SK-N-SH (cell line): ENCODE measurements at regions not wholly inside any gene's neighbourhood (a gene's known extent, or its start where the extent isn't known, plus 50 kb on each side); places are given as distances from the start of the nearest gene placed in this dataset.
A peak's percentile ranks its signal among the peaks of the same experiment; 100 is the strongest.

Experiments
- CTCF ChIA-PET: fragments of 300-600, 350-600 bp; formaldehyde crosslinking; extraction: SDS; loops from one replicate; lab custom pipeline; 2021; lab: Yijun Ruan, JAX
- POLR2A ChIA-PET: fragments of 350-600 bp; sonication (Branson Sonifier 250); formaldehyde crosslinking; extraction: SDS; loops from one replicate; lab custom pipeline; 2020; ENCODE audit warnings: antibody characterized with exemption, inconsistent platforms; lab: Yijun Ruan, JAX
- DNase-seq: peaks from one replicate; pipeline ENCODE4 v3.0.0; 2012
- H2AFZ ChIP-seq: fragments of 200-600 bp; sonication (generic); 2 replicates; pipeline ENCODE4 v1.8.1; 2016; ENCODE audit warnings: antibody characterized with exemption, mild to moderate bottlenecking, low read depth
- H3F3A ChIP-seq: fragments of 200-600 bp; sonication (generic); replicated peaks from 2 replicates; pipeline ENCODE3; 2016; ENCODE audit warnings: antibody characterized with exemption, mild to moderate bottlenecking; ENCODE audit not compliant: insufficient read depth
- H3K27ac ChIP-seq, 2 experiments: fragments of 200-500 bp in 1 of 2; fragments of 200-600 bp in 1 of 2; sonication (Bioruptor generic) in 1 of 2; sonication (generic), shearing (Covaris generic) in 1 of 2; 2 replicates each; pipeline versions ENCODE4 v1.5.1 to v1.6.1; 2014 to 2016; ENCODE audit warnings: low read depth in 2 of 2, inconsistent platforms in 1 of 2, low read length in 1 of 2, mild to moderate bottlenecking in 1 of 2, mixed read lengths in 1 of 2
- H3K27me3 ChIP-seq: fragments of 200-600 bp; sonication (generic), shearing (Covaris generic); 2 replicates; pipeline ENCODE4 v1.6.1; 2016; ENCODE audit warnings: mixed run types; ENCODE audit not compliant: insufficient read depth
- H3K36me3 ChIP-seq, 2 experiments: fragments of 200-500 bp in 1 of 2; fragments of 200-600 bp in 1 of 2; sonication (Bioruptor generic) in 1 of 2; sonication (generic) in 1 of 2; replicated peaks in 1 of 2; 2 replicates each; pipeline versions ENCODE3 to v1.5.1; 2014 to 2016; ENCODE audit warnings: low read length in 1 of 2, mild to moderate bottlenecking in 1 of 2; ENCODE audit not compliant: insufficient read depth in 2 of 2, control insufficient read depth in 1 of 2
- H3K4me1 ChIP-seq, 2 experiments: fragments of 200-500 bp in 1 of 2; fragments of 200-600 bp in 1 of 2; sonication (Bioruptor generic) in 1 of 2; sonication (generic), shearing (Covaris generic) in 1 of 2; 2 replicates each; pipeline versions ENCODE4 v1.5.1 to v1.6.1; 2014 to 2016; ENCODE audit warnings: low read depth in 1 of 2, low read length in 1 of 2, mixed run types in 1 of 2; ENCODE audit not compliant: insufficient read depth in 2 of 2, control insufficient read depth in 1 of 2
- H3K4me2 ChIP-seq: fragments of 200-600 bp; sonication (generic), shearing (Covaris generic); 2 replicates; pipeline ENCODE4 v1.6.1; 2017; ENCODE audit warnings: mixed run types
- H3K4me3 ChIP-seq, 2 experiments: fragments of 200-500 bp in 1 of 2; fragments of 200-600 bp in 1 of 2; sonication (Bioruptor generic) in 1 of 2; sonication (generic), shearing (Covaris generic) in 1 of 2; 2 replicates each; pipeline versions ENCODE4 v1.5.1 to v1.8.1; 2014 to 2016; ENCODE audit warnings: low read depth in 2 of 2, inconsistent platforms in 1 of 2, low read length in 1 of 2, mild to moderate bottlenecking in 1 of 2, mixed read lengths in 1 of 2, moderate library complexity in 1 of 2
- H3K79me2 ChIP-seq: fragments of 200-600 bp; sonication (generic); 2 replicates; pipeline ENCODE4 v1.8.1; 2017; ENCODE audit warnings: mild to moderate bottlenecking; ENCODE audit not compliant: insufficient read depth
- H3K9ac ChIP-seq: fragments of 200-600 bp; sonication (generic); 2 replicates; pipeline ENCODE4 v1.6.1; 2017; ENCODE audit warnings: mixed run types
- H3K9me2 ChIP-seq: fragments of 200-600 bp; sonication (generic); 2 replicates; pipeline ENCODE4 v1.6.1; 2017; ENCODE audit warnings: mixed run types
- H3K9me3 ChIP-seq: fragments of 200-600 bp; sonication (generic); 2 replicates; pipeline ENCODE4 v1.6.1; 2017; ENCODE audit warnings: mixed run types, mild to moderate bottlenecking, moderate library complexity
- H4K20me1 ChIP-seq: fragments of 200-600 bp; sonication (generic); 2 replicates; pipeline ENCODE4 v1.6.1; 2017; ENCODE audit warnings: mild to moderate bottlenecking, mixed run types; ENCODE audit not compliant: insufficient read depth
- FOXJ3 ChIP-seq: sonication (generic); formaldehyde crosslinking; IDR thresholded peaks from 2 replicates; pipeline ENCODE4 v1.5.1; 2020; ENCODE audit warnings: mild to moderate bottlenecking, missing genetic modification reagents
- FOXM1 ChIP-seq: IDR thresholded peaks from 2 replicates; pipeline ENCODE4 v1.4.0; 2012; ENCODE audit warnings: low read depth, mild to moderate bottlenecking
- GABPA ChIP-seq: IDR thresholded peaks from 2 replicates; pipeline ENCODE4 v1.4.0; 2012; ENCODE audit warnings: low read depth, mild to moderate bottlenecking
- GATA2 ChIP-seq: sonication (generic); formaldehyde crosslinking; IDR thresholded peaks from 2 replicates; pipeline ENCODE4 v1.5.0; 2020; ENCODE audit warnings: mild to moderate bottlenecking, missing genetic modification reagents
- IRF3 ChIP-seq: fragments of 150-350 bp; IDR thresholded peaks from 2 replicates; pipeline ENCODE4 v1.6.1; 2016; ENCODE audit warnings: mild to moderate bottlenecking, low read depth, low read length
- JUND ChIP-seq: IDR thresholded peaks from 2 replicates; pipeline ENCODE4 v1.4.0; 2012
- MAX ChIP-seq: IDR thresholded peaks from 2 replicates; pipeline ENCODE4 v1.4.0; 2012; ENCODE audit warnings: low read depth
- NRF1 ChIP-seq: IDR thresholded peaks from 2 replicates; pipeline ENCODE4 v1.6.1; 2012; ENCODE audit warnings: low read depth, mild to moderate bottlenecking, low read length
- RCOR1 ChIP-seq: fragments of 150-350 bp; IDR thresholded peaks from 2 replicates; pipeline ENCODE4 v1.6.1; 2017; ENCODE audit warnings: antibody characterized with exemption, low read length
- REST ChIP-seq: IDR thresholded peaks from 2 replicates; pipeline ENCODE4 v1.6.1; 2012; ENCODE audit warnings: mild to moderate bottlenecking, low read depth, low read length, moderate library complexity
- RXRA ChIP-seq: IDR thresholded peaks from 2 replicates; pipeline ENCODE4 v1.4.0; 2012; ENCODE audit warnings: low read depth, mild to moderate bottlenecking, borderline replicate concordance
- SIN3A ChIP-seq: IDR thresholded peaks from 2 replicates; pipeline ENCODE4 v1.6.1; 2012; ENCODE audit warnings: low read depth, mild to moderate bottlenecking, low read length, moderate library complexity, borderline replicate concordance
- TCF12 ChIP-seq: IDR thresholded peaks from 2 replicates; pipeline ENCODE4 v1.4.0; 2012
- USF2 ChIP-seq: fragments of 150-350 bp; IDR thresholded peaks from 2 replicates; pipeline ENCODE4 v1.6.1; 2017; ENCODE audit warnings: antibody characterized with exemption, low read length, low read depth, borderline replicate concordance
- ZBTB33 ChIP-seq: IDR thresholded peaks from 2 replicates; pipeline ENCODE4 v1.4.0; 2012; ENCODE audit warnings: low read depth, borderline replicate concordance
- WGBS: methylation state at CpG from one replicate; pipeline ENCODE4 v1.1.6; 2017; ENCODE audit warnings: low lambda C conversion rate; 5-methylcytosine and 5-hydroxymethylcytosine counted together

GRCh38 chr9:78422309-78422708, 125.4 kb downstream of the PSAT1 start:
- H3K4me1 ChIP-seq = no peaks in the 10 kb centered on the region
- ChIA-PET POLR2A (no interaction called here), CTCF (interaction anchor here (0.8 to 1.3 kb wide), 2 partner anchors 8 to 53 kb away, joined by 3 read pairs; no protein-coding TSS in a partner anchor)
- no peak for TF ChIP-seq IRF3
- no peaks in the 10 kb centered on the region for H3K27me3 ChIP-seq
- WGBS = 61% methylated on average over 5 of the region's 5 CpGs
- H3K36me3 ChIP-seq = no peaks in the 10 kb centered on the region
- no peak overlapping the region for H3K9ac ChIP-seq
- no peak for DNase-seq
- no peak overlapping the region for H3K4me2 ChIP-seq
- no peaks in the 10 kb centered on the region for H3K9me3 ChIP-seq
- no peaks in the 10 kb centered on the region for H3K9me2 ChIP-seq
- H2AFZ ChIP-seq = no peak overlapping the region
- H3K27ac ChIP-seq = no peak overlapping the region
- H3K4me3 ChIP-seq = no peak overlapping the region
- no peaks in the 10 kb centered on the region for H3F3A ChIP-seq
- no peaks in the 10 kb centered on the region for H3K79me2 ChIP-seq
- H4K20me1 ChIP-seq = no peaks in the 10 kb centered on the region

- H3K36me3 ChIP-seq = no peaks in the 10 kb centered on the region
- no peaks in the 10 kb centered on the region for H3K9me2 ChIP-seq
- TF ChIP-seq MAX = no peak
- TF ChIP-seq NRF1 = no peak
- peak; percentile 42 for TF ChIP-seq GATA2 (CRISPR knock-in tag)
- H3K4me3 ChIP-seq = no peak overlapping the region
- CTCF ChIA-PET = no interaction called here
- no peak overlapping the region for H3K4me2 ChIP-seq
- POLR2A ChIA-PET = no interaction called here
- no peak overlapping the region for H2AFZ ChIP-seq
- DNase-seq = peak; percentile 36
- 0 out of 2 replicates have a peak, but pooled peaks cover 3% of the 10 kb centered on the region for H3K9me3 ChIP-seq
- 74% methylated on average over 3 of the region's 3 CpGs for WGBS
- no peaks in the 10 kb centered on the region for H3F3A ChIP-seq
- no peaks in the 10 kb centered on the region for H3K79me2 ChIP-seq
- no peaks in the 10 kb centered on the region for H4K20me1 ChIP-seq
- H3K27me3 ChIP-seq = no peaks in the 10 kb centered on the region
- no peak overlapping the region for H3K9ac ChIP-seq
- H3K4me1 ChIP-seq = no peaks in the 10 kb centered on the region
- no peak overlapping the region for H3K27ac ChIP-seq
Measured at GRCh38 chr9:78424299-78424698, 127.4 kb downstream of the PSAT1 start.

- H3K9ac ChIP-seq = no peak overlapping the region
- WGBS = 48% methylated on average over 2 of the region's 2 CpGs
- no peak overlapping the region for H3K27ac ChIP-seq
- DNase-seq = no peak
- H4K20me1 ChIP-seq = no peaks in the 10 kb centered on the region
- ChIA-PET POLR2A (no interaction called here), CTCF (no interaction called here)
- no peaks in the 10 kb centered on the region for H3K36me3 ChIP-seq
- H3K9me2 ChIP-seq = no peaks in the 10 kb centered on the region
- no peaks in the 10 kb centered on the region; a peak in 1 of 4 replicates for H3K4me1 ChIP-seq
- no peaks in the 10 kb centered on the region for H3K27me3 ChIP-seq
- H2AFZ ChIP-seq = no peak overlapping the region
- H3F3A ChIP-seq = no peaks in the 10 kb centered on the region
- H3K4me2 ChIP-seq = no peak overlapping the region
- no peak overlapping the region for H3K4me3 ChIP-seq
- H3K79me2 ChIP-seq = no peaks in the 10 kb centered on the region
- 0 out of 2 replicates have a peak, but pooled peaks cover 3% of the 10 kb centered on the region for H3K9me3 ChIP-seq
- TF ChIP-seq RCOR1 (no peak), USF2 (no peak), GABPA (no peak), GATA2 (CRISPR knock-in tag) (no peak), RXRA (no peak), JUND (no peak), REST (no peak), FOXM1 (no peak), FOXJ3 (CRISPR knock-in tag) (no peak), SIN3A (no peak), TCF12 (no peak), ZBTB33 (no peak)
Measured at GRCh38 chr9:78428640-78429039, 131.7 kb downstream of the PSAT1 start.
